ENCODE measurements at regions not wholly inside any gene's neighbourhood (a gene's known extent, or its start where the extent isn't known, plus 50 kb on each side); places are given as distances from the start of the nearest gene placed in this dataset.

GRCh38 chr7:49295146-49295545 is 370.8 kb downstream of the CDC14C start:
- Histone ChIP-seq H3K4me1 (ENCODE audit: insufficient read depth, low read length) (no peaks in the 10 kb centered on the region), H3K4me3 (ENCODE audit: low read length) (no peak overlapping the region), H3K36me3 (ENCODE audit: insufficient read depth, low read length) (no peaks in the 10 kb centered on the region), H3K27ac (ENCODE audit: low read depth in 1 of 2, low read length in 2 of 2) (no peak overlapping the region), H3K27me3 (ENCODE audit: control insufficient read depth in 1 of 2, insufficient read depth in 2 of 2, low read length in 2 of 2) (no peaks in the 10 kb centered on the region), H3K9me3 (ENCODE audit: control insufficient read depth in 1 of 2, insufficient read depth in 1 of 2, low read length in 2 of 2) (no peaks in the 10 kb centered on the region)
- H3K27me3 Mint-ChIP-seq = no peaks in the 10 kb centered on the region
- peaks cover 2% of the 10 kb centered on the region for H3K9me3 Mint-ChIP-seq
- intact Hi-C loops (cut with DNase I, micrococcal nuclease) = no loop called here
- ATAC-seq (ENCODE audit: poor library complexity) (no peak), DNase-seq (no peak)
- ChIA-PET CTCF (no interaction called here), POLR2A (no interaction called here)
- no peaks in the 10 kb centered on the region for H3K4me1 Mint-ChIP-seq (ENCODE audit: low read depth)
- H3K27ac Mint-ChIP-seq = no peak overlapping the region
- TF ChIP-seq, protein P1, sequence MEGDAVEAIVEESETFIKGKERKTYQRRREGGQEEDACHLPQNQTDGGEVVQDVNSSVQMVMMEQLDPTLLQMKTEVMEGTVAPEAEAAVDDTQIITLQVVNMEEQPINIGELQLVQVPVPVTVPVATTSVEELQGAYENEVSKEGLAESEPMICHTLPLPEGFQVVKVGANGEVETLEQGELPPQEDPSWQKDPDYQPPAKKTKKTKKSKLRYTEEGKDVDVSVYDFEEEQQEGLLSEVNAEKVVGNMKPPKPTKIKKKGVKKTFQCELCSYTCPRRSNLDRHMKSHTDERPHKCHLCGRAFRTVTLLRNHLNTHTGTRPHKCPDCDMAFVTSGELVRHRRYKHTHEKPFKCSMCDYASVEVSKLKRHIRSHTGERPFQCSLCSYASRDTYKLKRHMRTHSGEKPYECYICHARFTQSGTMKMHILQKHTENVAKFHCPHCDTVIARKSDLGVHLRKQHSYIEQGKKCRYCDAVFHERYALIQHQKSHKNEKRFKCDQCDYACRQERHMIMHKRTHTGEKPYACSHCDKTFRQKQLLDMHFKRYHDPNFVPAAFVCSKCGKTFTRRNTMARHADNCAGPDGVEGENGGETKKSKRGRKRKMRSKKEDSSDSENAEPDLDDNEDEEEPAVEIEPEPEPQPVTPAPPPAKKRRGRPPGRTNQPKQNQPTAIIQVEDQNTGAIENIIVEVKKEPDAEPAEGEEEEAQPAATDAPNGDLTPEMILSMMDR (IDR thresholded peaks at IDR 0.05) = no peak
- no peak overlapping the region for H3K4me3 Mint-ChIP-seq
- no peaks in the 10 kb centered on the region for H3K36me3 Mint-ChIP-seq (ENCODE audit: low read depth)

DNA sequence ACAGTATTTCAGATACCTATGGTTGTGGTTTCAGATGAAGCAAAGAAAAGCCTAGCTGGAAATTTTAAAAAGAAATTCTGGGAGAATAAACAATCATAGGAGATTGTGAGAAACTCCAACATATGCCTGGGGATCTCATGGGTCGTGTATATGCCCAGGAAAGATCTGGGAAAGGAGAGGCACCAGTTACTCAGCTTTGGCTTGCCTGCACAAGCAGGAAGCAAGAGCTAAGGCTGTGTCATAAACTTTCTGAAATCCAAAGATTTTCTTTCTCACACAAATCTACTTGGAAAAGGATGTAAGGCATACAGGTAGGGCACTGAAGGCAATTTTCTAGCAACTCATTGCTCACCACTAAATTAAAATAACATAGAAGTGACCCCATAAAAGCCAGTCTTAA is 373.6 kb downstream of the CDC14C start:
- Mint-ChIP-seq H3K36me3 (ENCODE audit: low read depth) (no peaks in the 10 kb centered on the region), H3K27me3 (no peaks in the 10 kb centered on the region), H3K4me1 (ENCODE audit: low read depth) (no peaks in the 10 kb centered on the region), H3K4me3 (no peak overlapping the region), H3K9me3 (peaks cover 5% of the 10 kb centered on the region), H3K27ac (no peak overlapping the region)
- intact Hi-C loops (cut with DNase I, micrococcal nuclease) = no loop called here
- no peak for DNase-seq
- H3K4me3 ChIP-seq (ENCODE audit: low read length) = no peak overlapping the region
- no peak for ATAC-seq (ENCODE audit: poor library complexity)
- ChIA-PET POLR2A (no interaction called here), CTCF (interaction anchor here (1.8 kb wide), 1 partner anchor 15 kb away, joined by 5 read pairs; no protein-coding TSS in a partner anchor)
- H3K27me3 ChIP-seq (ENCODE audit: control insufficient read depth in 1 of 2, insufficient read depth in 2 of 2, low read length in 2 of 2) = no peaks in the 10 kb centered on the region
- H3K27ac ChIP-seq (ENCODE audit: low read depth in 1 of 2, low read length in 2 of 2) = no peak overlapping the region
- TF ChIP-seq, protein P1 (IDR thresholded peaks at IDR 0.05) = no peak
- H3K9me3 ChIP-seq (ENCODE audit: control insufficient read depth in 1 of 2, insufficient read depth in 1 of 2, low read length in 2 of 2) = no peaks in the 10 kb centered on the region
- H3K36me3 ChIP-seq (ENCODE audit: insufficient read depth, low read length) = no peaks in the 10 kb centered on the region
- no peaks in the 10 kb centered on the region for H3K4me1 ChIP-seq (ENCODE audit: insufficient read depth, low read length)

DNA sequence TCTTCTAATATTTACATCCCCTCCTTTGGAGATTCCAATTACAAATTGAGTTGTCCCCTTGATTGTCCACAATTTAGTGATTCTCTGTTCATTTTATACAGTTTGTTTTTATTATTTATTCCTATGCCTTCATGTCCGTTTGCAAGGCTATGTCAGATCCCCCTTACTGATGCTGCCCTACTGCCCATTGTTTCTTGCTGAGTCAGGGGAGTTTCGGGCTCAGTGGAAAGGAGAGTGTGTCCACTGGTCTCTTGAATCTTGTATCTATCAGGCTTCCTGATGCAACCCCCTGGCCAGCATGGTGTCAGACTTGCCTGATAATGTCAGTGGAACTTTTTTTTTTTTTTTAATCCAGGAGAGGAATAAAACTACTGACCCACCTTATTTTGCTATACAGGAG is 384.4 kb downstream of the CDC14C start:
- H3K36me3 ChIP-seq (ENCODE audit: insufficient read depth, low read length) = no peaks in the 10 kb centered on the region
- ATAC-seq (ENCODE audit: poor library complexity) = no peak
- CTCF ChIA-PET = no interaction called here
- H3K27ac Mint-ChIP-seq = no peak overlapping the region
- H3K27me3 ChIP-seq (ENCODE audit: control insufficient read depth in 1 of 2, insufficient read depth in 2 of 2, low read length in 2 of 2) = no peaks in the 10 kb centered on the region
- H3K4me1 Mint-ChIP-seq (ENCODE audit: low read depth) = no peaks in the 10 kb centered on the region
- no peaks in the 10 kb centered on the region for H3K36me3 Mint-ChIP-seq (ENCODE audit: low read depth)
- H3K4me1 ChIP-seq (ENCODE audit: insufficient read depth, low read length) = no peaks in the 10 kb centered on the region
- DNase-seq = no peak
- no peaks in the 10 kb centered on the region for H3K9me3 Mint-ChIP-seq
- intact Hi-C loops (cut with DNase I, micrococcal nuclease) = no loop called here
- POLR2A ChIA-PET = no interaction called here
- TF ChIP-seq, protein P1 (IDR thresholded peaks at IDR 0.05) = no peak
- H3K27me3 Mint-ChIP-seq = no peaks in the 10 kb centered on the region
- peaks cover 0 to 9% of the 10 kb centered on the region in 2 experiments for H3K9me3 ChIP-seq (ENCODE audit: control insufficient read depth in 1 of 2, insufficient read depth in 1 of 2, low read length in 2 of 2)
- H3K4me3 ChIP-seq (ENCODE audit: low read length) = no peak overlapping the region
- H3K4me3 Mint-ChIP-seq = no peak overlapping the region
- no peak overlapping the region for H3K27ac ChIP-seq (ENCODE audit: low read depth in 1 of 2, low read length in 2 of 2)
